ENCODE measurements at regions not wholly inside any gene's neighbourhood (a gene's known extent, or its start where the extent isn't known, plus 50 kb on each side); places are given as distances from the start of the nearest gene placed in this dataset.
A peak's percentile ranks its signal among the peaks of the same experiment; 100 is the strongest.

- no peak for DNase-seq (ENCODE audit: low spot score)
Observed at GRCh38 chr3:148026009-148026588, 616.9 kb downstream of the ZIC1 start.

DNA sequence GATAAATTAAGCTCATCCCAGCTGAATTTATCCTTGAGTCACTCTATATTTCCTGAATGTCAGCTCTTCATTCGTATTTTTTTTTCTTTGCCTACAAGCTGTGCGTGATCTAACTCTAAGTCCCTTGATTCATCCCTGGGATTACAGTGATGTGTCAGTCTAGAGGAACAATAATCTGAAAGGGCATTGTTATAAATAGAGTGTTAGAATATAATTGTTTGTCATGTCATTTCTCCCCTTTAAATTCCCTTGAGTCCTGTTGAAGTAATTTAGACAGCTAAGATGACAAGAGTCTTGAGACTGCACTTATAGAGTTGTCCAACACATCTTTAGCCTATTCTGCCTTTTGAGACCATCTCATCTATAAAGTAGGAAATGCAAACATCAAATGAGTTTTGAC, 621.8 kb downstream of the ZIC1 start:
- DNase-seq (ENCODE audit: low spot score) = no peak

GRCh38 chr3:148034353-148034752, 625.2 kb downstream of the ZIC1 start:
- no peak for DNase-seq (ENCODE audit: low spot score)

DNA sequence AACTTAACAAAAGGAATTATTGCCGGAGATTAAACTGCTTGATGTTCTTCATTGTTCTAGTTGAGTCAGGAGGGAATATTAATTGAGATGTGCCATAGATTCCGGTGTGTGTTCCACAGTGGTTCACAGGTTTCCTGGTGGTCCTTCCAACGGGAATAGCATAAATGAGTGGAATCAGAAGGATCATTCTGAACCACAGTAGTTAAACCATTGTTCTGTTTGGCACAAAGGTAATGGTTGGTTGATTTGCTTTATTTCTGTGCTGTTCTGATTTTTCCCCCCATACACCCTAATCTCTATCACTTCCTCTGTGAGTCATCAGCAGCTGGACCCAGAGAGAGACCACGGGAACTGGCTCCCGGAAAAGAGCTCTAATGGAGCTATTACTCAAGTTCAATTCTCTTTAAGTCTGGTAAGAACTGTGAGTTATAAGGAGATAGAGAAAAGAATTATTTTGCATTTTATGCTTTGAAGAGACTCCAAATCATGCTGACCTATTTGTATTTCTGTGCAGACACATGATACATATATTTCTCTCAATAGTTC, 627.2 kb downstream of the ZIC1 start:
- DNase-seq (ENCODE audit: low spot score) = no peak

DNA sequence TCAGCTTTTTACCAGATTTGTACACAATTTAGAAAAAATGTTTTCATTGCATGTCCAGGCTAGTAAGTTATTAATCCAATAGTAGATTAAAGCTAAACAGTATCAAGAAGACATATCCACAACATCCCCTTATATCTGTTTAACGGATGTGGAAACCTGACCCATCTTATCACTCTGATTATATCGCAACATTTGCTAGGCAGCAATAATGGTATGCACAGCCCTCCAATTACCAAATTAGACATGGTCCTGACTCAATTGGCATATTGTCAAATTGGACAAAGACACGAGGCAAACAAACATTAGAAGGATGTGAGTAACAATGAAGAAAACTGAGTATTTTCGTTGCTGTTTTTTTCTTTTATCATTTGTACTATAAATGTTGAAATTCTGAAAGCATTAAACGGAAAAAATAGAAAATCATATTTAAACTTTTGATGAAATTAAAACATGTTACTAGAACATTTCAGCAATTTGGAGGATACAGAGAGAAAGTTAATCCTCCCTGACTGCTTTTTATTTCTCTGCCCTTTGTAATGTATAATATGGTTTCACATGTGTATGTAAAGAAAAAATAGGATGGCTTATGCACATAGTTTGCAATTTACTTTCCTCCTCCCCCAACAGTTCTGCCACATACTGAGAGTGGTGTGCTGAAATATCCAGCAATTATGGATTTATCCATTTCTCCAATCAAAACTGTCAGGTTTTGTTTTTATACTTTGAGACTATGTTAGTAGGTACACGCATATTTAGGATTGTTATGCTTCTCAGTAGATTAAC, 633.7 kb downstream of the ZIC1 start:
- no peak for DNase-seq (ENCODE audit: low spot score)

- no peak for DNase-seq (ENCODE audit: low spot score)
Observed at GRCh38 chr3:148044151-148044550, 635.0 kb downstream of the ZIC1 start.

DNA sequence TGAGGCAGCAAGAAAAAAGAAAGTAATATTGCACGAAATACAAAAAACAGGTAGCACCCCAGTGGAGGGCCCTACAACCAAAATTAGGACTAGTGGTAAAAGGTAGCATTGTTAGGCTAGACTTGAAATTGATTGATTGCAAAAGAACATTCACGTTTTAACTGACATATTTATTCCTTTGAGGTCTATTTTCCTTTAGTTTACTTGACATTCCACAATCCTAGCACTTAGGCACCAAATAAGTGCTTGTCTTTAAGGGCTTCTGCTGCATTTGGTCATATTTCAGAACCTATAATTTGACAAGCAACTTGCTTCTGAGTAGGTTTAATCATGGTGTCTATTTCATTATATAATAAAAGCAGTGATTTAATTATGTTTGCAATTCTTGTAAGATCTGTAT, 642.7 kb upstream of the AGTR1 start:
- DNase-seq (ENCODE audit: low spot score) = no peak

- DNase-seq (ENCODE audit: low spot score) = no peak
Observed at GRCh38 chr3:148062590-148062989, 635.1 kb upstream of the AGTR1 start.

- no peak for DNase-seq (ENCODE audit: low spot score)
Observed at GRCh38 chr3:148066802-148067201, 630.9 kb upstream of the AGTR1 start.

- no peak for DNase-seq (ENCODE audit: low spot score)
Observed at GRCh38 chr3:148068466-148068865, 629.2 kb upstream of the AGTR1 start.

DNA sequence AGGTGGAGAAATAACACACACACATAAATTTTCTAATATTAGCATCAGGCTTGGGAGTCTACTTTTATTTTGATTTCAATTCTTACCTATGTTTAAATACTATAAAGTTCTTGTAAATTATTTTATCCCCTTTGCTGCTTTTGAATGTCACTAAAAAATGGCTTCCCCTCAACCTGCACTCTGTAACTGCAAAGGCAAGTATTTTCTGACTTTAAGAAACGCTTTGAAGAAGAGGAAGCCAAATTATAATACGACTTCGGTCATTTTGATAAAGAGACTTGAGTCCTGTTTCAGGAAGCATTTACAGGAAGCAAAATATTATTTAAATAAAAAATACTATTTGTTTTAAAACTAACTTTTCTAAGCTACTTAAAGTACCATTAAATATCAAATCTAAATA, 627.7 kb upstream of the AGTR1 start:
- DNase-seq (ENCODE audit: low spot score) = no peak

GRCh38 chr3:148073721-148074456, 623.8 kb upstream of the AGTR1 start:
- DNase-seq (ENCODE audit: low spot score) = no peak

GRCh38 chr3:148074946-148075345, 622.8 kb upstream of the AGTR1 start:
- no peak for DNase-seq (ENCODE audit: low spot score)

GRCh38 chr3:148075771-148076716, 621.7 kb upstream of the AGTR1 start:
- DNase-seq (ENCODE audit: low spot score) = peak; percentile 53

DNA sequence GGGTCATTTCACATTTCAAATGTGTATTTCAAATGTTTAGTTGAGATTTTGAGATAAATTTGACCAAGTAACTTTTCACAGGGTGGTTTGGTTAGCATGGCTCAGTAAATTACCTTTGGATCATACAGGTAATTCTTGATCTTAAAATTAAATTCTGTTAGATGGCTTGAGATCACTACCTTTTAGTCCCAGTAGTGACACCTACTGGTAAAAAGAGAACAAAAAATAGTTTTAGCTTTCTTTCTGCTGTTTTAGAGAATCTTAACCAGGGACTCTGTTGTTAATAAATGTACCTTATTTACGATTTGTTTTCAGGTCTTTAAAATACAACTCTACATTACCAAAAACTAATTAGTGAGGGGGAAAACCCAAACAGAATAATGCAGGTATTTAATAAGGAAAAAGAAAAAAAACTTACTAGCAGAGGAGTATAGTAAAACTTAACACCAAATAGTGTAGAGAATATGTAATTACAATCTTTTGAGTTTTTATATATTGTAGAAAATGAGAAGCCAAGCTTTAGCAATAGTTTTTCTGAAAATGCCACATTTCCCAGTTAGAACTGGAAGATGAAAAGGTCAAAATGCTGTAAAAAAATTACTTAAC, 620.3 kb upstream of the AGTR1 start:
- DNase-seq (ENCODE audit: low spot score) = peak; percentile 12

GRCh38 chr3:148077965-148078364, 619.7 kb upstream of the AGTR1 start:
- no peak for DNase-seq (ENCODE audit: low spot score)

DNA sequence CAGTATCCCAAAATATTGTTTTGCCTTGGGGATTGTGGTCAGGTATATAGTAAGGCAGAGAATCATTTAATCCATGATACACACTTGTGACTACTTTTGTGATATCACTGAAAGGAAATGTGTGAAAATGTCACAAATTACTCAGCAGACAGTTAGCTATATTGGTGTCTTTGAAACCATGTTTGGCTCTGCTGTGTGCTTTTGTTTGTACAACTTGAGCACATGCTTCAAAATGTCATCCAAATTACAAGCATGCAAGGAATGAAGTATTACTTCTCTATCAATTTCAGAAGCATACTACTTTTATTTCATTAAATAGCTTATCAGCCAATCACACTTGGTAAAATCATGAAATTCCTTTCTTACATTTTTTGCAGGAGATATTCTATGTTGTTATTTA, 619.0 kb upstream of the AGTR1 start:
- DNase-seq (ENCODE audit: low spot score) = no peak

GRCh38 chr3:148079370-148079769, 618.3 kb upstream of the AGTR1 start:
- peak; percentile 6 for DNase-seq (ENCODE audit: low spot score)

DNA sequence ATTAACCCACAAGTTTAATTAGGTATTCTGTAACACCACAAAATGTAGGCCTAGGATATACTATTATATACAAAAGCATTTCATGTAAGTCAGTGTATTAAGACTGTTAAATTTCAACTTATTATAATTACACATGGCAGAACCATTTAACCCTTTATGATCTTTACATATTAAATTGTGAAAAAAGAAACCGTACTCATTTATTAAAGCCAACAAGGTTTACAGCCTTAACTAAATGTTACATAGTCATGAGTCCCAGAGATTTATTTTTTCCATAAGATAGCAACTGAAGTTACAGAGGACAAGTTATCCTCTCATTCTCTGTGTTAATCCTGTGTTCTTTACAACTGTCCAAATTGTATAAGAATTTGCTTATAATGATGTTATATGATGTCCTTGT, 615.8 kb upstream of the AGTR1 start:
- no peak for DNase-seq (ENCODE audit: low spot score)

GRCh38 chr3:148082506-148083280, 615.0 kb upstream of the AGTR1 start:
- no peak for DNase-seq (ENCODE audit: low spot score)
